IMR-90 (cell line): ENCODE measurements at regions not wholly inside any gene's neighbourhood (a gene's known extent, or its start where the extent isn't known, plus 50 kb on each side); places are given as distances from the start of the nearest gene placed in this dataset.

Source experiments
- ATAC-seq: fragments of 200-7000 bp; cut with Tn5 transposase; 2 replicates; pipeline ENCODE4 v1.9.1; 2020; ENCODE audit warnings: low read depth, mild to moderate bottlenecking, moderate library complexity
- BruUV-seq: library from RNA; stranded (reverse); fragments of 400-500 nt; replicated peaks from 2 replicates; lab custom pipeline; 2021; lab: Mats Ljungman, UMichigan
- CTCF ChIA-PET: fragments of 300-600 bp; formaldehyde crosslinking; extraction: SDS; loops from one replicate; lab custom pipeline; 2021; ENCODE audit warnings: antibody characterized with exemption; lab: Yijun Ruan, JAX
- POLR2A ChIA-PET: fragments of 300-600 bp; sonication (Branson Sonifier 250); formaldehyde crosslinking; loops from one replicate; lab custom pipeline; 2022; ENCODE audit warnings: antibody characterized with exemption; ENCODE audit not compliant: unreplicated experiment; lab: Charles Lee
- DNase-seq: peaks from one replicate; pipeline ENCODE4 v3.0.0; 2013
- H2AFZ ChIP-seq: replicated peaks from 2 replicates; pipeline ENCODE3; 2013; ENCODE audit warnings: low read length, mild to moderate bottlenecking; ENCODE audit not compliant: poor library complexity
- H2AK5ac ChIP-seq: 2 replicates; pipeline ENCODE4 v1.6.1; 2013; ENCODE audit warnings: low read depth, low read length, inconsistent platforms
- H2AK9ac ChIP-seq: replicated peaks from 2 replicates; pipeline ENCODE3; 2013; ENCODE audit warnings: mild to moderate bottlenecking, low read depth, low read length, moderate library complexity; ENCODE audit not compliant: poor library complexity
- H2BK120ac ChIP-seq: 2 replicates; pipeline ENCODE4 v1.6.1; 2013; ENCODE audit warnings: low read depth, low read length, inconsistent platforms
- H2BK15ac ChIP-seq: 3 replicates; pipeline ENCODE4 v1.6.1; 2013; ENCODE audit warnings: low read depth, low read length, inconsistent platforms
- H2BK20ac ChIP-seq: 2 replicates; pipeline ENCODE4 v1.6.1; 2013; ENCODE audit warnings: low read depth, mild to moderate bottlenecking, inconsistent platforms, low read length, moderate library complexity
- H2BK5ac ChIP-seq: 2 replicates; pipeline ENCODE4 v1.6.1; 2013; ENCODE audit warnings: mild to moderate bottlenecking, low read depth, low read length, inconsistent platforms; ENCODE audit not compliant: poor library complexity, severe bottlenecking
- H3K14ac ChIP-seq: replicated peaks from 2 replicates; pipeline ENCODE4 v1.6.1; 2013; ENCODE audit warnings: low read depth, low read length, inconsistent platforms
- H3K18ac ChIP-seq: 2 replicates; pipeline ENCODE4 v1.6.1; 2013; ENCODE audit warnings: low read depth, low read length, control low read depth
- H3K23ac ChIP-seq: 2 replicates; pipeline ENCODE4 v1.6.1; 2013; ENCODE audit warnings: low read depth, low read length, inconsistent platforms
- H3K27ac ChIP-seq: 2 replicates; pipeline ENCODE4 v1.5.1; 2013; ENCODE audit warnings: mild to moderate bottlenecking, control low read depth, low read length; ENCODE audit not compliant: insufficient read depth
- H3K27me3 ChIP-seq: 2 replicates; pipeline ENCODE4 v1.6.1; 2013; ENCODE audit warnings: low read length; ENCODE audit not compliant: control insufficient read depth, insufficient read depth
- H3K36me3 ChIP-seq: 2 replicates; pipeline ENCODE4 v1.6.1; 2013; ENCODE audit warnings: low read length, mixed read lengths; ENCODE audit not compliant: control insufficient read depth, insufficient read depth
- H3K4ac ChIP-seq: 2 replicates; pipeline ENCODE4 v1.6.1; 2013; ENCODE audit warnings: low read depth, low read length, inconsistent platforms
- H3K4me1 ChIP-seq: 2 replicates; pipeline ENCODE4 v1.6.1; 2013; ENCODE audit warnings: low read length, mixed read lengths; ENCODE audit not compliant: control insufficient read depth, insufficient read depth
- H3K4me2 ChIP-seq: 2 replicates; pipeline ENCODE4 v1.6.1; 2013; ENCODE audit warnings: low read depth, mild to moderate bottlenecking, control low read depth, low read length, moderate library complexity
- H3K4me3 ChIP-seq: 2 replicates; pipeline ENCODE4 v1.5.1; 2013; ENCODE audit warnings: low read depth, mild to moderate bottlenecking, control low read depth, low read length, moderate library complexity; ENCODE audit not compliant: insufficient read depth
- H3K56ac ChIP-seq: 2 replicates; pipeline ENCODE4 v1.6.1; 2013; ENCODE audit warnings: low read length, inconsistent platforms; ENCODE audit not compliant: insufficient read depth; ENCODE audit errors: extremely low read depth
- H3K79me1 ChIP-seq, 2 experiments: 2 replicates each; pipeline ENCODE4 v1.6.1; 2013; ENCODE audit warnings: low read length in 2 of 2, inconsistent platforms in 1 of 2, low read depth in 1 of 2
- H3K9ac ChIP-seq: 2 replicates; pipeline ENCODE4 v1.6.1; 2013; ENCODE audit warnings: low read depth, low read length, control low read depth
- H3K9me1 ChIP-seq: 2 replicates; pipeline ENCODE4 v1.6.1; 2013; ENCODE audit warnings: low read length, inconsistent platforms; ENCODE audit not compliant: insufficient read depth
- H3K9me3 ChIP-seq: 2 replicates; pipeline ENCODE4 v1.6.1; 2013; ENCODE audit warnings: low read length; ENCODE audit not compliant: control insufficient read depth, insufficient read depth
- H4K20me1 ChIP-seq: 2 replicates; pipeline ENCODE4 v1.6.1; 2013; ENCODE audit warnings: low read length, inconsistent platforms; ENCODE audit not compliant: insufficient read depth
- H4K5ac ChIP-seq: 2 replicates; pipeline ENCODE4 v1.6.1; 2013; ENCODE audit warnings: mild to moderate bottlenecking, low read depth, low read length, control low read depth
- H4K8ac ChIP-seq, 2 experiments: 2 replicates each; pipeline ENCODE4 v1.6.1; 2013; ENCODE audit warnings: low read depth in 2 of 2, low read length in 2 of 2, control low read depth in 1 of 2, inconsistent platforms in 1 of 2
- H4K91ac ChIP-seq: 2 replicates; pipeline ENCODE4 v1.6.1; 2013; ENCODE audit warnings: low read depth, low read length, inconsistent platforms; ENCODE audit not compliant: insufficient read depth
- BHLHE40 ChIP-seq: fragments of 150-350 bp; IDR thresholded peaks from 2 replicates; pipeline ENCODE4 v1.6.1; 2016; ENCODE audit warnings: mild to moderate bottlenecking, low read depth, low read length
- CEBPB ChIP-seq: IDR thresholded peaks from 2 replicates; pipeline ENCODE4 v1.6.1; 2012; ENCODE audit warnings: low read depth, low read length, improper control_type of control experiment
- CHD1 ChIP-seq: IDR thresholded peaks from 2 replicates; pipeline ENCODE4 v1.6.1; 2012; ENCODE audit warnings: low read depth, low read length, improper control_type of control experiment
- MAFK ChIP-seq: IDR thresholded peaks from 2 replicates; pipeline ENCODE4 v1.6.1; 2012; ENCODE audit warnings: low read depth, low read length, improper control_type of control experiment
- MAZ ChIP-seq: IDR thresholded peaks from 2 replicates; pipeline ENCODE4 v1.6.1; 2012; ENCODE audit warnings: low read depth, mild to moderate bottlenecking, low read length, improper control_type of control experiment, moderate library complexity, borderline replicate concordance
- MXI1 ChIP-seq: IDR thresholded peaks from 2 replicates; pipeline ENCODE4 v1.6.1; 2012; ENCODE audit warnings: low read depth, mild to moderate bottlenecking, low read length, moderate library complexity, borderline replicate concordance
- NFE2L2 ChIP-seq: fragments of 150-350 bp; IDR thresholded peaks from 2 replicates; pipeline ENCODE4 v1.6.1; 2016; ENCODE audit warnings: low read depth, mild to moderate bottlenecking, low read length
- POLR2A ChIP-seq: IDR thresholded peaks from 2 replicates; pipeline ENCODE4 v1.6.1; 2012; ENCODE audit warnings: mild to moderate bottlenecking, low read depth, low read length
- RAD21 ChIP-seq: IDR thresholded peaks from 2 replicates; pipeline ENCODE4 v1.6.1; 2012; ENCODE audit warnings: low read length, improper control_type of control experiment
- RCOR1 ChIP-seq: IDR thresholded peaks from 2 replicates; pipeline ENCODE4 v1.6.1; 2012; ENCODE audit warnings: mild to moderate bottlenecking, low read length, improper control_type of control experiment; ENCODE audit not compliant: insufficient replicate concordance
- RFX5 ChIP-seq: IDR thresholded peaks from 2 replicates; pipeline ENCODE4 v1.8.0; 2012; ENCODE audit warnings: low read depth, mild to moderate bottlenecking, low read length, moderate library complexity
- SMC3 ChIP-seq: fragments of 150-350 bp; IDR thresholded peaks from 2 replicates; pipeline ENCODE4 v1.6.1; 2016; ENCODE audit warnings: low read depth, mild to moderate bottlenecking, antibody characterized with exemption, low read length, moderate library complexity
- WGBS, 2 experiments: methylation state at CpG; one replicate each; pipeline versions ENCODE4 v1.1.5 to v1.1.7; 2013; ENCODE audit warnings: missing lambda C conversion rate in 2 of 2; ENCODE audit not compliant: insufficient read length in 1 of 2; ENCODE audit errors: extremely low coverage in 2 of 2; 5-methylcytosine and 5-hydroxymethylcytosine counted together
- dilution Hi-C: fragments of 300-500 bp; cut with HindIII; formaldehyde crosslinking; loops from one replicate; pipeline ENCODE4 v1.14.3; 2018; ENCODE audit warnings: low sequenced_read_pairs; ENCODE audit not compliant: unreplicated experiment
- in situ Hi-C: fragments of 300-500 bp; cut with MboI; formaldehyde crosslinking; loops from 3 replicates; pipeline ENCODE4 v1.14.3; 2019; ENCODE audit warnings: low sequenced_read_pairs, inconsistent platforms, mixed read lengths
- intact Hi-C: fragments of 100-400 bp; cut with micrococcal nuclease; formaldehyde crosslinking; loops from 2 replicates; pipeline ENCODE4 v1.10.0; 2022
- TF ChIP-seq, protein P1 (sequence below): conservative IDR thresholded peaks from 2 replicates; pipeline ENCODE4 v1.5.1; 2012; ENCODE audit warnings: mild to moderate bottlenecking, low read depth, low read length, improper control_type of control experiment
- TF ChIP-seq, protein P2 (sequence below): fragments of 150-350 bp; IDR thresholded peaks from 2 replicates; pipeline ENCODE4 v1.6.1; 2017; ENCODE audit warnings: mild to moderate bottlenecking, antibody characterized with exemption, low read length, low read depth

DNA sequence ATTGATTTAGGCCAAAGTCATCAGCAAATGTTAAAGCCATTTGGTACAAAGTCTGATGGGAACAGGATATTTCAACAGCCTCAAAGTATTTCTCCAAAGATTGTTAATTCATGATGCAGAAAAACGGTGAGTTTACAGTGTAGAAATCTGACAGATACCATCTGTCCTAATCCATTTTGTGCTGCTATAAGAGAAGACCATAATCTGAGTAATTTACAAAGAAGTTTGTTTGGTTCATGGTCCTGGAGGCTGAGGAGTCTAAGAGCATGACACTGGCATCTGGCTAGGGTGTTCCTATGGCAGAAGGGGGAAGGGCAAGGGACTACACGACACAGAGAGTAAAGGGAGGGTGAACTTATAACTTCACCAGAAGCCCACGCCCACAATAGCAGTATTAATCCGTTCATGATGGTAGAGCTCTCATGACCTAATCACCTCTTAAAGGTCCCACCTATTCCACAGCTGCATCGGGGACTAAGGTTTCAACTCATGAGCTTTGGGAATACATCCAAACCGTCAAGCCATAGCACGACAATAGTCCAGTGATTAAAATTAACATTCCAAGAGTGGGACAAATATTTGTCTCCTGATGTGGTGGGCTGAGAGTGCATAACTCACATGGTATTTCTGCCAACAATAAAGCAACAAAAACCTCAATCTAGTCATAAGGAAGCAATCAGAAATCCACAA lies 298.6 kb upstream of the AKR1E2 start (continued):
- no peak for TF ChIP-seq RAD21

DNA sequence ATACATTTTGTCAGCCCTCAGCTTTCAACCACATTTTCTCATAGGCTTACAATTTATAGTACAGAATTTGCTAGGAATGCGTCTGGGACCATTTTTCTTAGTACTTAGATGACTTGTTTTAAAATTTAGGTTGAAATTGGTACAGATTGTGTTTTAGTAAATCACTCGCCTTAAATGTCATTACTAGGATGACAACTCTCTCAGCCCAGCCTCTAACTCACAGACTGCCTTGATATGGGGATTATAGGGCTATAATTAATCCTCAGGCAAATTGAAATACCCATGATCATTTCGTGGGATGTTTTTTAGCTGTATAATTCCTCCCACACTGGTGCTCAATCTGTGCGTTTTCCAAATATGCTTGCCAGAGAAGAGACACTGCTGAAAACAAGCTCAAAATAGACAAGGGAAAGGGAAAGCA lies 299.7 kb upstream of the AKR1E2 start:
- no peak overlapping the region; the same call in 1 of the 2 replicates for H4K5ac ChIP-seq
- no peak overlapping the region for H3K27ac ChIP-seq
- H2BK5ac ChIP-seq, result peak overlapping the region; percentile 29
- 0 out of 2 replicates have a peak overlapping the region, but pooled peaks have one; percentile 65 for H3K14ac ChIP-seq
- no peak overlapping the region for H3K4me2 ChIP-seq
- no peak overlapping the region for H2AK9ac ChIP-seq
- peak overlapping the region; percentile 19; the same call in 1 of the 3 replicates for H2BK15ac ChIP-seq
- H3K9me1 ChIP-seq, result peaks cover 4% of the 10 kb centered on the region
- H3K36me3 ChIP-seq, result no peaks in the 10 kb centered on the region
- H2AK5ac ChIP-seq, result no peak overlapping the region
- no CpG with 5 or more reads among the region's 4 CpGs for WGBS, 2 experiments
- peak overlapping the region; percentile 54; the same call in 1 of the 2 replicates for H3K18ac ChIP-seq
- H3K4me3 ChIP-seq, result no peak overlapping the region
- BruUV-seq, result no TSS peak
- no peak overlapping the region for H2AFZ ChIP-seq
- H3K79me1 ChIP-seq, result no peaks in the 10 kb centered on the region
- no peak for ATAC-seq
- dilution Hi-C loops (no loop called here), in situ Hi-C loops (no loop called here), intact Hi-C loops (loop anchor here (5.0 kb wide), 1 partner anchor 131 kb away; no protein-coding TSS in a partner anchor)
- peaks cover 2% of the 10 kb centered on the region; the same call in 1 of the 2 replicates for H3K4me1 ChIP-seq
- no peak overlapping the region for H4K91ac ChIP-seq
- ChIA-PET POLR2A (no interaction called here), CTCF (interaction anchor here (0.5 kb wide), 1 partner anchor 778 kb away, joined by 3 read pairs; no protein-coding TSS in a partner anchor)
- peak overlapping the region; percentile 42; the same call in 1 of the 2 replicates for H3K4ac ChIP-seq
- no peaks in the 10 kb centered on the region for H4K20me1 ChIP-seq
- no peak overlapping the region for H3K23ac ChIP-seq
- no peak for DNase-seq
- peak overlapping the region; percentile 80; the same call in 1 of the 2 replicates for H2BK20ac ChIP-seq
- no peaks in the 10 kb centered on the region for H3K27me3 ChIP-seq
- no peaks in the 10 kb centered on the region for H3K9me3 ChIP-seq
- peak overlapping the region; percentile 81 for H2BK120ac ChIP-seq
- H3K9ac ChIP-seq, result no peak overlapping the region
- H3K56ac ChIP-seq, result peak overlapping the region; percentile 10; the same call in 1 of the 2 replicates
- peak overlapping the region in 1 of 2 experiments; percentile 75; a peak in 2 of 4 replicates for H4K8ac ChIP-seq
- TF ChIP-seq BHLHE40, result no peak
- no peak for TF ChIP-seq MAFK
- TF ChIP-seq RAD21, result no peak
- no peak for TF ChIP-seq NFE2L2
- no peak for TF ChIP-seq RFX5
- TF ChIP-seq CHD1, result no peak
- no peak for TF ChIP-seq SMC3
- no peak for TF ChIP-seq CEBPB
- TF ChIP-seq, protein P1, sequence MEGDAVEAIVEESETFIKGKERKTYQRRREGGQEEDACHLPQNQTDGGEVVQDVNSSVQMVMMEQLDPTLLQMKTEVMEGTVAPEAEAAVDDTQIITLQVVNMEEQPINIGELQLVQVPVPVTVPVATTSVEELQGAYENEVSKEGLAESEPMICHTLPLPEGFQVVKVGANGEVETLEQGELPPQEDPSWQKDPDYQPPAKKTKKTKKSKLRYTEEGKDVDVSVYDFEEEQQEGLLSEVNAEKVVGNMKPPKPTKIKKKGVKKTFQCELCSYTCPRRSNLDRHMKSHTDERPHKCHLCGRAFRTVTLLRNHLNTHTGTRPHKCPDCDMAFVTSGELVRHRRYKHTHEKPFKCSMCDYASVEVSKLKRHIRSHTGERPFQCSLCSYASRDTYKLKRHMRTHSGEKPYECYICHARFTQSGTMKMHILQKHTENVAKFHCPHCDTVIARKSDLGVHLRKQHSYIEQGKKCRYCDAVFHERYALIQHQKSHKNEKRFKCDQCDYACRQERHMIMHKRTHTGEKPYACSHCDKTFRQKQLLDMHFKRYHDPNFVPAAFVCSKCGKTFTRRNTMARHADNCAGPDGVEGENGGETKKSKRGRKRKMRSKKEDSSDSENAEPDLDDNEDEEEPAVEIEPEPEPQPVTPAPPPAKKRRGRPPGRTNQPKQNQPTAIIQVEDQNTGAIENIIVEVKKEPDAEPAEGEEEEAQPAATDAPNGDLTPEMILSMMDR, result no peak
- TF ChIP-seq MXI1, result no peak
- TF ChIP-seq, protein P2, sequence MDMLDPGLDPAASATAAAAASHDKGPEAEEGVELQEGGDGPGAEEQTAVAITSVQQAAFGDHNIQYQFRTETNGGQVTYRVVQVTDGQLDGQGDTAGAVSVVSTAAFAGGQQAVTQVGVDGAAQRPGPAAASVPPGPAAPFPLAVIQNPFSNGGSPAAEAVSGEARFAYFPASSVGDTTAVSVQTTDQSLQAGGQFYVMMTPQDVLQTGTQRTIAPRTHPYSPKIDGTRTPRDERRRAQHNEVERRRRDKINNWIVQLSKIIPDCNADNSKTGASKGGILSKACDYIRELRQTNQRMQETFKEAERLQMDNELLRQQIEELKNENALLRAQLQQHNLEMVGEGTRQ, result no peak
- TF ChIP-seq RCOR1, result no peak
- TF ChIP-seq POLR2A, result no peak
- TF ChIP-seq MAZ, result no peak
